Body of pancreas (tissue), 4 donors: ENCODE measurements at regions not wholly inside any gene's neighbourhood (a gene's known extent, or its start where the extent isn't known, plus 50 kb on each side); places are given as distances from the start of the nearest gene placed in this dataset.

ENCODE experiments used
- POLR2A ChIP-seq, 3 donors: fragments of 450-650 bp; IDR thresholded peaks; one replicate each; pipeline ENCODE4 v1.6.1; 2016; ENCODE audit warnings: antibody characterized with exemption in 3 of 3, mild to moderate bottlenecking in 2 of 3
- TF ChIP-seq, protein P1 (sequence below), 7 experiments: fragments of 450-650 bp in 4 of 7; fragments of 200-600 bp in 3 of 7; sonication (generic) in 3 of 7; IDR thresholded peaks; one replicate each; pipeline ENCODE4 v1.5.1; 2016 to 2019; ENCODE audit warnings: antibody characterized with exemption in 7 of 7

DNA sequence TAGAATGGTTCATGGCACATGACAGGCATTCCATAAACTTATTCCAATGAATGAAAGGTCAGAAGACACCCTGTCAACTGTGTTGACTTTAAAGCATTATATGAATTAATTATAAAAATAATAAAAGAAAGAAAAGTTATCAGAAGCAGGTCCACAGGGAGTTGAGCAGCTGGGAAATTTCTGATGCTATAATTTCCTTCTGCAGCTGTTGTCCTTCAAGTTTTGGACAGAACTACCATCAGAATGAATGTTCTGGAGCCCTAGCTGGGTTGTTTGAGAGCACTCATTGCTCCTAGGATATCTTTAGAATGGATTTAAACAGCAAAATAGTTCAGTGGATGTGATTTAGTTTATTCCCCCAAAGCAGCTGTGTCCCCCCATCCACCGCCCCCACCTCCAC lies 232.4 kb upstream of the PROK2 start:
- TF ChIP-seq POLR2A (IDR thresholded peaks at IDR 0.05) = no peak
- TF ChIP-seq, protein P1, sequence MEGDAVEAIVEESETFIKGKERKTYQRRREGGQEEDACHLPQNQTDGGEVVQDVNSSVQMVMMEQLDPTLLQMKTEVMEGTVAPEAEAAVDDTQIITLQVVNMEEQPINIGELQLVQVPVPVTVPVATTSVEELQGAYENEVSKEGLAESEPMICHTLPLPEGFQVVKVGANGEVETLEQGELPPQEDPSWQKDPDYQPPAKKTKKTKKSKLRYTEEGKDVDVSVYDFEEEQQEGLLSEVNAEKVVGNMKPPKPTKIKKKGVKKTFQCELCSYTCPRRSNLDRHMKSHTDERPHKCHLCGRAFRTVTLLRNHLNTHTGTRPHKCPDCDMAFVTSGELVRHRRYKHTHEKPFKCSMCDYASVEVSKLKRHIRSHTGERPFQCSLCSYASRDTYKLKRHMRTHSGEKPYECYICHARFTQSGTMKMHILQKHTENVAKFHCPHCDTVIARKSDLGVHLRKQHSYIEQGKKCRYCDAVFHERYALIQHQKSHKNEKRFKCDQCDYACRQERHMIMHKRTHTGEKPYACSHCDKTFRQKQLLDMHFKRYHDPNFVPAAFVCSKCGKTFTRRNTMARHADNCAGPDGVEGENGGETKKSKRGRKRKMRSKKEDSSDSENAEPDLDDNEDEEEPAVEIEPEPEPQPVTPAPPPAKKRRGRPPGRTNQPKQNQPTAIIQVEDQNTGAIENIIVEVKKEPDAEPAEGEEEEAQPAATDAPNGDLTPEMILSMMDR (IDR thresholded peaks at IDR 0.05) = no peak
